ENCODE measurements at regions not wholly inside any gene's neighbourhood (a gene's known extent, or its start where the extent isn't known, plus 50 kb on each side); places are given as distances from the start of the nearest gene placed in this dataset.

GRCh38 chr6:16912756-16913155 is 151.5 kb upstream of the ATXN1 start:
- SMC1A ChIA-PET (ENCODE audit: uncharacterized antibody, unreplicated experiment), result interaction anchor here (0.8 kb wide), 1 partner anchor 8 kb away, joined by 3 read pairs; no protein-coding TSS in a partner anchor
- no peaks in the 10 kb centered on the region for H3K79me2 ChIP-seq (ENCODE audit: control insufficient read depth, insufficient read depth, low read length)
- no peaks in the 10 kb centered on the region for H3K27me3 ChIP-seq (replicated peaks in 1 of 2; ENCODE audit: control insufficient read depth in 2 of 2, insufficient read depth in 2 of 2, low read length in 1 of 2)
- RAD21 ChIA-PET (ENCODE audit: unreplicated experiment), result no interaction called here
- DNase-seq (ENCODE audit: low read depth, low spot score) (no peak), ATAC-seq (no peak), FAIRE-seq (no peak)
- intact Hi-C loops (cut with micrococcal nuclease; ENCODE audit: unreplicated experiment) (no loop called here), in situ Hi-C loops (cut with MboI) (no loop called here)
- H3K9me3 ChIP-seq (replicated peaks; ENCODE audit: control insufficient read depth, insufficient read depth, low read length), result no peaks in the 10 kb centered on the region; the same call in 2 of the 3 replicates
- no peaks in the 10 kb centered on the region for H3K4me1 ChIP-seq (ENCODE audit: control insufficient read depth, insufficient read depth, low read length)
- H3K27ac ChIP-seq (ENCODE audit: control insufficient read depth, insufficient read depth), result no peak overlapping the region
- no peak overlapping the region for H3K4me2 ChIP-seq (ENCODE audit: control insufficient read depth, insufficient read depth)
- POLR2A ChIA-PET, result no interaction called here
- BruUV-seq (replicated peaks), result no TSS peak
- H4K20me1 ChIP-seq (ENCODE audit: control insufficient read depth, insufficient read depth), result no peaks in the 10 kb centered on the region
- TF ChIP-seq MTA2 (IDR thresholded peaks at IDR 0.05; ENCODE audit: low read depth) (no peak), POLR2AphosphoS2 (IDR thresholded peaks at IDR 0.05; ENCODE audit: low read depth, low read length) (no peak), IKZF1 (conservative IDR thresholded peaks at IDR 0.05) (no peak), DPF2 (IDR thresholded peaks at IDR 0.05) (no peak), FOS (IDR thresholded peaks at IDR 0.05; ENCODE audit: borderline replicate concordance, extremely low read depth, insufficient read length) (no peak), BHLHE40 (IDR thresholded peaks at IDR 0.05; ENCODE audit: borderline replicate concordance in 1 of 2, low read depth in 2 of 2, low read length in 1 of 2) (no peak), NFYB (IDR thresholded peaks at IDR 0.05; ENCODE audit: insufficient read depth, low read depth, low read length) (no peak), SUZ12 (IDR thresholded peaks at IDR 0.05; ENCODE audit: unreplicated experiment) (no peak), NFIC (IDR thresholded peaks at IDR 0.05; ENCODE audit: low read depth, low read length) (no peak)
- TF ChIP-seq, protein P1, sequence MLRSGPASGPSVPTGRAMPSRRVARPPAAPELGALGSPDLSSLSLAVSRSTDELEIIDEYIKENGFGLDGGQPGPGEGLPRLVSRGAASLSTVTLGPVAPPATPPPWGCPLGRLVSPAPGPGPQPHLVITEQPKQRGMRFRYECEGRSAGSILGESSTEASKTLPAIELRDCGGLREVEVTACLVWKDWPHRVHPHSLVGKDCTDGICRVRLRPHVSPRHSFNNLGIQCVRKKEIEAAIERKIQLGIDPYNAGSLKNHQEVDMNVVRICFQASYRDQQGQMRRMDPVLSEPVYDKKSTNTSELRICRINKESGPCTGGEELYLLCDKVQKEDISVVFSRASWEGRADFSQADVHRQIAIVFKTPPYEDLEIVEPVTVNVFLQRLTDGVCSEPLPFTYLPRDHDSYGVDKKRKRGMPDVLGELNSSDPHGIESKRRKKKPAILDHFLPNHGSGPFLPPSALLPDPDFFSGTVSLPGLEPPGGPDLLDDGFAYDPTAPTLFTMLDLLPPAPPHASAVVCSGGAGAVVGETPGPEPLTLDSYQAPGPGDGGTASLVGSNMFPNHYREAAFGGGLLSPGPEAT (IDR thresholded peaks at IDR 0.05; ENCODE audit: low read depth), result no peak
- CTCF ChIA-PET, result interaction anchor here (0.8 kb wide), 1 partner anchor 142 kb away, joined by 3 read pairs; no protein-coding TSS in a partner anchor
- no peaks in the 10 kb centered on the region for H3K36me3 ChIP-seq (ENCODE audit: control insufficient read depth in 2 of 2, insufficient read depth in 2 of 2, low read length in 1 of 2)
- no peak overlapping the region for H3K9ac ChIP-seq (ENCODE audit: control insufficient read depth, insufficient read depth, low read length)
- no peak overlapping the region for H3K4me3 ChIP-seq
- no peak overlapping the region for H2AFZ ChIP-seq (ENCODE audit: control insufficient read depth, low read depth, low read length)
